OCI-LY1 (cell line): ENCODE measurements at regions not wholly inside any gene's neighbourhood (a gene's known extent, or its start where the extent isn't known, plus 50 kb on each side); places are given as distances from the start of the nearest gene placed in this dataset.

Experiments
- H2AFZ ChIP-seq: fragments of 200-600 bp; sonication (generic), shearing (Covaris generic); 2 replicates; pipeline ENCODE4 v1.6.0; 2014; ENCODE audit warnings: antibody characterized with exemption, mild to moderate bottlenecking, low read length
- H3F3A ChIP-seq: fragments of 200-600 bp; sonication (generic), shearing (Covaris generic); 2 replicates; pipeline ENCODE4 v1.6.0; 2014; ENCODE audit warnings: mild to moderate bottlenecking, antibody characterized with exemption, low read length, moderate library complexity; ENCODE audit not compliant: insufficient read depth
- H3K27ac ChIP-seq: fragments of 200-600 bp; sonication (generic); 2 replicates; pipeline ENCODE4 v1.5.1; 2014; ENCODE audit warnings: low read length, mixed run types, mild to moderate bottlenecking, low read depth; ENCODE audit not compliant: poor library complexity, severe bottlenecking
- H3K27me3 ChIP-seq: fragments of 200-600 bp; sonication (generic); 2 replicates; pipeline ENCODE4 v1.6.0; 2014; ENCODE audit warnings: antibody characterized with exemption, mild to moderate bottlenecking, low read length, moderate library complexity; ENCODE audit not compliant: insufficient read depth
- H3K36me3 ChIP-seq: fragments of 200-600 bp; sonication (generic); 2 replicates; pipeline ENCODE4 v1.6.1; 2014; ENCODE audit warnings: mild to moderate bottlenecking, antibody characterized with exemption, low read length, moderate library complexity, mixed read lengths; ENCODE audit not compliant: insufficient read depth
- H3K4me1 ChIP-seq: fragments of 200-600 bp; sonication (generic); 2 replicates; pipeline ENCODE4 v1.5.1; 2014; ENCODE audit warnings: mild to moderate bottlenecking, low read length, moderate library complexity; ENCODE audit not compliant: insufficient read depth, severe bottlenecking
- H3K4me2 ChIP-seq: fragments of 200-600 bp; sonication (generic), shearing (Covaris generic); 2 replicates; pipeline ENCODE4 v1.6.1; 2014; ENCODE audit warnings: low read length
- H3K4me3 ChIP-seq: fragments of 200-600 bp; sonication (generic); 2 replicates; pipeline ENCODE4 v1.5.1; 2014; ENCODE audit warnings: low read length, low read depth, mild to moderate bottlenecking, mixed read lengths; ENCODE audit not compliant: poor library complexity, severe bottlenecking
- H3K79me2 ChIP-seq: fragments of 200-600 bp; shearing (Covaris generic); 2 replicates; pipeline ENCODE4 v1.6.1; 2016; ENCODE audit warnings: mixed run types, low read length, mixed read lengths; ENCODE audit not compliant: insufficient read depth
- H3K9ac ChIP-seq: fragments of 200-600 bp; sonication (generic), shearing (Covaris generic); 2 replicates; pipeline ENCODE4 v1.6.1; 2014; ENCODE audit warnings: mild to moderate bottlenecking, low read length, mixed read lengths
- H3K9me2 ChIP-seq: fragments of 200-600 bp; sonication (generic), shearing (Covaris generic); 2 replicates; pipeline ENCODE4 v1.6.1; 2014; ENCODE audit warnings: low read depth, mild to moderate bottlenecking, low read length, mixed read lengths
- H3K9me3 ChIP-seq: fragments of 200-600 bp; shearing (Covaris generic); 2 replicates; pipeline ENCODE4 v1.6.1; 2014; ENCODE audit warnings: low read length, mixed read lengths
- H4K20me1 ChIP-seq: fragments of 200-600 bp; sonication (generic), shearing (Covaris generic); 2 replicates; pipeline ENCODE4 v1.6.0; 2016; ENCODE audit warnings: mild to moderate bottlenecking, low read length; ENCODE audit not compliant: insufficient read depth
- CTCF ChIP-seq: fragments of 200-600 bp; sonication (generic), shearing (Covaris generic); IDR thresholded peaks from 2 replicates; pipeline ENCODE4 v1.5.1; 2017; ENCODE audit warnings: mild to moderate bottlenecking, antibody characterized with exemption, low read length, moderate library complexity, mixed read lengths
- EZH2 ChIP-seq: fragments of 200-600 bp; sonication (generic), shearing (Covaris generic); IDR thresholded peaks from 2 replicates; pipeline ENCODE4 v1.8.0; 2017; ENCODE audit warnings: borderline replicate concordance, mixed run types, mild to moderate bottlenecking, antibody characterized with exemption, low read length, moderate library complexity, mixed read lengths

GRCh38 chr1:177517546-177517945 lies 346.8 kb downstream of the BRINP2 start:
- Histone ChIP-seq H3K4me3 (no peak overlapping the region), H3K9ac (no peak overlapping the region), H3K9me2 (no peaks in the 10 kb centered on the region), H2AFZ (no peak overlapping the region), H3K4me2 (no peak overlapping the region), H3K79me2 (no peaks in the 10 kb centered on the region), H3K36me3 (no peaks in the 10 kb centered on the region), H3K9me3 (no peaks in the 10 kb centered on the region), H4K20me1 (no peaks in the 10 kb centered on the region), H3K27me3 (no peaks in the 10 kb centered on the region), H3K27ac (no peak overlapping the region), H3K4me1 (no peaks in the 10 kb centered on the region), H3F3A (no peaks in the 10 kb centered on the region)
- TF ChIP-seq CTCF, result no peak

- H3F3A ChIP-seq, result no peaks in the 10 kb centered on the region
- no peaks in the 10 kb centered on the region for H3K9me2 ChIP-seq
- no peaks in the 10 kb centered on the region for H3K36me3 ChIP-seq
- H4K20me1 ChIP-seq, result no peaks in the 10 kb centered on the region
- no peaks in the 10 kb centered on the region for H3K4me1 ChIP-seq
- no peak overlapping the region for H2AFZ ChIP-seq
- no peak for TF ChIP-seq EZH2
- TF ChIP-seq CTCF, result no peak
- no peaks in the 10 kb centered on the region for H3K27me3 ChIP-seq
- no peaks in the 10 kb centered on the region for H3K79me2 ChIP-seq
- no peak overlapping the region for H3K27ac ChIP-seq
- H3K9ac ChIP-seq, result no peak overlapping the region
- H3K9me3 ChIP-seq, result no peaks in the 10 kb centered on the region
- H3K4me3 ChIP-seq, result no peak overlapping the region
- no peak overlapping the region for H3K4me2 ChIP-seq
These were observed 343.4 kb downstream of the BRINP2 start for GRCh38 chr1:177514207-177514606.

GRCh38 chr1:177511036-177511435 lies 340.3 kb downstream of the BRINP2 start:
- Histone ChIP-seq H3K27me3 (no peaks in the 10 kb centered on the region), H3F3A (no peaks in the 10 kb centered on the region), H2AFZ (no peak overlapping the region), H3K9me3 (no peaks in the 10 kb centered on the region), H3K36me3 (no peaks in the 10 kb centered on the region), H3K4me2 (no peak overlapping the region), H3K27ac (no peak overlapping the region), H4K20me1 (no peaks in the 10 kb centered on the region), H3K9me2 (no peaks in the 10 kb centered on the region), H3K9ac (no peak overlapping the region), H3K4me1 (no peaks in the 10 kb centered on the region), H3K4me3 (no peak overlapping the region), H3K79me2 (no peaks in the 10 kb centered on the region)
- TF ChIP-seq CTCF, result no peak
- no peak for TF ChIP-seq EZH2
